ENCODE measurements at regions not wholly inside any gene's neighbourhood (a gene's known extent, or its start where the extent isn't known, plus 50 kb on each side); places are given as distances from the start of the nearest gene placed in this dataset.

GRCh38 chr3:61483997-61484396 is 77.4 kb upstream of the PTPRG start:
- TF ChIP-seq CTCF (conservative IDR thresholded peaks at IDR 0.05 in 1 of 2, IDR thresholded peaks at IDR 0.05 in 1 of 2; ENCODE audit: low read depth in 1 of 2, low read length in 2 of 2) (no peak), EZH2 (IDR thresholded peaks at IDR 0.05; ENCODE audit: low read length, missing control alignments) (no peak)

Measured in fibroblast of lung (primary cell).